Stimulated activated CD8-positive, alpha-beta memory T cell treated with anti-CD3 and anti-CD28 coated beads, Interleukin-15, amount 100 ng/mL, for 48 hours (primary cell): ENCODE measurements at regions not wholly inside any gene's neighbourhood (a gene's known extent, or its start where the extent isn't known, plus 50 kb on each side); places are given as distances from the start of the nearest gene placed in this dataset.
A peak's percentile ranks its signal among the peaks of the same experiment; 100 is the strongest.

Experiments
- DNase-seq, 2 donors: peaks; one replicate each; pipeline ENCODE4 v3.0.0-alpha.2; 2020; ENCODE audit warnings: low read depth in 2 of 2

GRCh38 chr11:81892770-81893635 lies 840.7 kb downstream of the FAM181B start:
- no peak for DNase-seq

GRCh38 chr11:81888391-81888790 lies 845.3 kb downstream of the FAM181B start:
- DNase-seq: no peak

- no peak for DNase-seq
These were observed 846.0 kb downstream of the FAM181B start for GRCh38 chr11:81887671-81888070.

GRCh38 chr11:81886406-81887075 lies 847.1 kb downstream of the FAM181B start:
- DNase-seq: no peak

- no peak for DNase-seq
These were observed 859.0 kb downstream of the FAM181B start for GRCh38 chr11:81874635-81875034.

- no peak for DNase-seq
These were observed 862.8 kb downstream of the FAM181B start for GRCh38 chr11:81870815-81871214.

- no peak for DNase-seq
These were observed 863.6 kb downstream of the FAM181B start for GRCh38 chr11:81870066-81870412.

- peak; percentile 62 to 77 for DNase-seq
These were observed 864.2 kb downstream of the FAM181B start for GRCh38 chr11:81869351-81870065.

- DNase-seq: no peak
These were observed 866.8 kb downstream of the FAM181B start for GRCh38 chr11:81866896-81867295.

GRCh38 chr11:81857386-81857785 lies 876.3 kb downstream of the FAM181B start:
- no peak for DNase-seq

GRCh38 chr11:81853791-81854190 lies 879.9 kb downstream of the FAM181B start:
- no peak for DNase-seq

- no peak for DNase-seq
These were observed 880.8 kb downstream of the FAM181B start for GRCh38 chr11:81852896-81853295.

GRCh38 chr11:81840380-81840779 lies 893.3 kb downstream of the FAM181B start:
- no peak for DNase-seq

- no peak for DNase-seq
These were observed 893.7 kb downstream of the FAM181B start for GRCh38 chr11:81839976-81840375.

- no peak for DNase-seq
These were observed 894.6 kb downstream of the FAM181B start for GRCh38 chr11:81839016-81839415.

- DNase-seq: no peak
These were observed 903.7 kb downstream of the FAM181B start for GRCh38 chr11:81829976-81830375.

- DNase-seq: no peak
These were observed 908.3 kb downstream of the FAM181B start for GRCh38 chr11:81825346-81825745.

GRCh38 chr11:81819462-81819861 lies 914.2 kb downstream of the FAM181B start:
- DNase-seq: no peak

- DNase-seq: no peak
These were observed 928.8 kb downstream of the FAM181B start for GRCh38 chr11:81804858-81805257.

- no peak for DNase-seq
These were observed 931.1 kb downstream of the FAM181B start for GRCh38 chr11:81802591-81802990.

- no peak for DNase-seq
These were observed 941.2 kb downstream of the FAM181B start for GRCh38 chr11:81792416-81792815.

- DNase-seq: no peak
These were observed 946.0 kb downstream of the FAM181B start for GRCh38 chr11:81787584-81788049.
